Muscle layer of duodenum (tissue), 2 donors: ENCODE measurements at regions not wholly inside any gene's neighbourhood (a gene's known extent, or its start where the extent isn't known, plus 50 kb on each side); places are given as distances from the start of the nearest gene placed in this dataset.

Experiments
- H3K27ac ChIP-seq: one replicate; pipeline ENCODE4 v1.7.0; 2013; ENCODE audit warnings: mild to moderate bottlenecking, low read length
- H3K27me3 ChIP-seq: one replicate; pipeline ENCODE4 v1.7.0; 2013; ENCODE audit warnings: low read depth, mild to moderate bottlenecking, control low read depth, low read length
- H3K36me3 ChIP-seq, 2 donors: one replicate each; pipeline ENCODE4 v1.7.0; 2013; ENCODE audit warnings: low read length in 2 of 2, control low read depth in 1 of 2, mild to moderate bottlenecking in 1 of 2; ENCODE audit not compliant: insufficient read depth in 2 of 2, control insufficient read depth in 1 of 2
- H3K4me1 ChIP-seq, 2 donors: one replicate each; pipeline ENCODE4 v1.7.0; 2013; ENCODE audit warnings: low read length in 2 of 2, mild to moderate bottlenecking in 2 of 2, control low read depth in 1 of 2, moderate library complexity in 1 of 2; ENCODE audit not compliant: insufficient read depth in 2 of 2, control insufficient read depth in 1 of 2
- H3K4me3 ChIP-seq, 2 donors: one replicate each; pipeline ENCODE4 v1.7.0; 2013; ENCODE audit warnings: low read length in 2 of 2, low read depth in 1 of 2, mild to moderate bottlenecking in 1 of 2
- H3K9me3 ChIP-seq, 2 donors: one replicate each; pipeline ENCODE4 v1.7.0; 2013; ENCODE audit warnings: low read length in 2 of 2, control low read depth in 1 of 2, mild to moderate bottlenecking in 1 of 2; ENCODE audit not compliant: control insufficient read depth in 1 of 2
- donor health status: healthy.

- H3K4me1 ChIP-seq = no peaks in the 10 kb centered on the region
- no peaks in the 10 kb centered on the region for H3K36me3 ChIP-seq
- no peaks in the 10 kb centered on the region for H3K27me3 ChIP-seq
- H3K9me3 ChIP-seq = no peaks in the 10 kb centered on the region
- no peak overlapping the region for H3K27ac ChIP-seq
- no peak overlapping the region for H3K4me3 ChIP-seq
Measured at GRCh38 chr11:105429096-105429910, 180.6 kb upstream of the GRIA4 start.

- no peaks in the 10 kb centered on the region for H3K36me3 ChIP-seq
- H3K27me3 ChIP-seq = no peaks in the 10 kb centered on the region
- H3K4me1 ChIP-seq = no peaks in the 10 kb centered on the region
- no peaks in the 10 kb centered on the region for H3K9me3 ChIP-seq
- no peak overlapping the region for H3K27ac ChIP-seq
- no peak overlapping the region for H3K4me3 ChIP-seq
Measured at GRCh38 chr11:105407101-105407500, 202.8 kb upstream of the GRIA4 start.

- Histone ChIP-seq H3K9me3 (no peaks in the 10 kb centered on the region), H3K4me1 (no peaks in the 10 kb centered on the region)
Measured at GRCh38 chr11:105401269-105401809, 208.5 kb upstream of the GRIA4 start.

GRCh38 chr11:105399511-105399910 is 210.4 kb upstream of the GRIA4 start:
- Histone ChIP-seq H3K27me3 (no peaks in the 10 kb centered on the region), H3K4me1 (no peaks in the 10 kb centered on the region), H3K36me3 (no peaks in the 10 kb centered on the region), H3K9me3 (no peaks in the 10 kb centered on the region), H3K4me3 (no peak overlapping the region), H3K27ac (no peak overlapping the region)

More at GRCh38 chr11:105401269-105401809, 208.5 kb upstream of the GRIA4 start:
- no peaks in the 10 kb centered on the region for H3K27me3 ChIP-seq
- H3K36me3 ChIP-seq = no peaks in the 10 kb centered on the region
- no peak overlapping the region for H3K27ac ChIP-seq
- no peak overlapping the region for H3K4me3 ChIP-seq

- H3K36me3 ChIP-seq = no peaks in the 10 kb centered on the region
- no peaks in the 10 kb centered on the region for H3K9me3 ChIP-seq
- no peaks in the 10 kb centered on the region for H3K4me1 ChIP-seq
- no peaks in the 10 kb centered on the region for H3K27me3 ChIP-seq
- H3K27ac ChIP-seq = no peak overlapping the region
- no peak overlapping the region for H3K4me3 ChIP-seq
Measured at GRCh38 chr11:105398636-105399035, 211.2 kb upstream of the GRIA4 start.

- no peak overlapping the region for H3K27ac ChIP-seq
- no peaks in the 10 kb centered on the region for H3K9me3 ChIP-seq
- no peaks in the 10 kb centered on the region for H3K4me1 ChIP-seq
- no peaks in the 10 kb centered on the region for H3K27me3 ChIP-seq
- no peak overlapping the region for H3K4me3 ChIP-seq
- H3K36me3 ChIP-seq = no peaks in the 10 kb centered on the region
Measured at GRCh38 chr11:105393326-105393725, 216.5 kb upstream of the GRIA4 start.

- H3K27me3 ChIP-seq = no peaks in the 10 kb centered on the region
- H3K27ac ChIP-seq = no peak overlapping the region
- H3K36me3 ChIP-seq = no peaks in the 10 kb centered on the region
- H3K4me3 ChIP-seq = no peak overlapping the region
- no peaks in the 10 kb centered on the region for H3K4me1 ChIP-seq
- H3K9me3 ChIP-seq = no peaks in the 10 kb centered on the region
Measured at GRCh38 chr11:105392556-105392955, 217.3 kb upstream of the GRIA4 start.

GRCh38 chr11:105389952-105390351 is 219.9 kb upstream of the GRIA4 start:
- Histone ChIP-seq H3K27me3 (no peaks in the 10 kb centered on the region), H3K4me3 (no peak overlapping the region), H3K9me3 (no peaks in the 10 kb centered on the region), H3K4me1 (no peaks in the 10 kb centered on the region), H3K36me3 (no peaks in the 10 kb centered on the region), H3K27ac (no peak overlapping the region)

- Histone ChIP-seq H3K27me3 (no peaks in the 10 kb centered on the region), H3K9me3 (no peaks in the 10 kb centered on the region), H3K27ac (no peak overlapping the region), H3K36me3 (no peaks in the 10 kb centered on the region), H3K4me3 (no peak overlapping the region), H3K4me1 (no peaks in the 10 kb centered on the region)
Measured at GRCh38 chr11:105388006-105388405, 221.9 kb upstream of the GRIA4 start.

GRCh38 chr11:105381941-105382340 is 227.9 kb upstream of the GRIA4 start:
- H3K4me3 ChIP-seq = no peak overlapping the region
- H3K9me3 ChIP-seq = no peaks in the 10 kb centered on the region
- no peak overlapping the region for H3K27ac ChIP-seq

GRCh38 chr11:105377870-105378269 is 232.0 kb upstream of the GRIA4 start:
- Histone ChIP-seq H3K27ac (no peak overlapping the region), H3K9me3 (peaks cover 0 to 10% of the 10 kb centered on the region in 2 donors), H3K4me1 (no peaks in the 10 kb centered on the region), H3K4me3 (no peak overlapping the region), H3K36me3 (no peaks in the 10 kb centered on the region), H3K27me3 (no peaks in the 10 kb centered on the region)

More at GRCh38 chr11:105381941-105382340, 227.9 kb upstream of the GRIA4 start:
- Histone ChIP-seq H3K27me3 (no peaks in the 10 kb centered on the region), H3K36me3 (no peaks in the 10 kb centered on the region), H3K4me1 (no peaks in the 10 kb centered on the region)
